Adrenal gland (tissue), 5 donors: ENCODE measurements at regions not wholly inside any gene's neighbourhood (a gene's known extent, or its start where the extent isn't known, plus 50 kb on each side); places are given as distances from the start of the nearest gene placed in this dataset.

ENCODE experiments used
- CTCF ChIP-seq, 6 experiments: fragments of 450-650 bp in 4 of 6; fragments of 200-600 bp in 2 of 6; sonication (generic) in 1 of 6; IDR thresholded peaks; 1 replicate in 5 of 6; 2 replicates in 1 of 6; pipeline versions ENCODE4 v1.5.1 to v1.8.0; 2016 to 2021; ENCODE audit warnings: antibody characterized with exemption in 6 of 6, mild to moderate bottlenecking in 2 of 6, moderate library complexity in 1 of 6
- POLR2A ChIP-seq, 2 donors: fragments of 450-650 bp; IDR thresholded peaks; one replicate each; pipeline ENCODE4 v1.6.1; 2017; ENCODE audit warnings: antibody characterized with exemption in 2 of 2, mild to moderate bottlenecking in 2 of 2, moderate library complexity in 1 of 2
- donor health status: DM: no; HTN: no; CAD: no.

- TF ChIP-seq POLR2A (IDR thresholded peaks at IDR 0.05): no peak
- TF ChIP-seq CTCF (IDR thresholded peaks at IDR 0.05): no peak
These were observed 824.1 kb downstream of the CCSER2 start for GRCh38 chr10:85152496-85152895.
